GM12878 (cell line): ENCODE measurements at regions not wholly inside any gene's neighbourhood (a gene's known extent, or its start where the extent isn't known, plus 50 kb on each side); places are given as distances from the start of the nearest gene placed in this dataset.

Experiments used
- ATAC-seq: fragments of 200-7000 bp; cut with Tn5 transposase; 3 replicates; pipeline ENCODE4 v1.9.1; 2020; ENCODE audit warnings: mild to moderate bottlenecking, moderate library complexity
- BruUV-seq: library from RNA; stranded (reverse); fragments of 400-500 nt; replicated peaks from 2 replicates; lab custom pipeline; 2021; lab: Mats Ljungman, UMichigan
- CTCF ChIA-PET: fragments of 300-600 bp; sonication (Branson Sonifier 250); formaldehyde crosslinking; extraction: SDS; loops from one replicate; lab custom pipeline; 2021; ENCODE audit warnings: inconsistent platforms; lab: Yijun Ruan, JAX
- POLR2A ChIA-PET: fragments of 350-600 bp; formaldehyde crosslinking; extraction: SDS; loops from one replicate; lab custom pipeline; 2021; ENCODE audit warnings: inconsistent platforms; lab: Charles Lee
- RAD21 ChIA-PET: fragments of 300-600 bp; sonication (Branson Sonifier 250); formaldehyde crosslinking; loops from one replicate; lab custom pipeline; 2023; ENCODE audit warnings: antibody characterized with exemption; ENCODE audit not compliant: unreplicated experiment; lab: Charles Lee
- SMC1A ChIA-PET: fragments of 300-600 bp; sonication (Branson Sonifier 250); formaldehyde crosslinking; loops from one replicate; lab custom pipeline; 2023; ENCODE audit not compliant: unreplicated experiment, uncharacterized antibody; lab: Charles Lee
- DNase-seq: peaks from one replicate; pipeline ENCODE4 v3.0.0-alpha.2; 2011; ENCODE audit warnings: low read depth, low spot score
- FAIRE-seq: peaks from 3 replicates; lab custom pipeline; 2011; peaks lifted over from hg19 to GRCh38; lab: Jason Lieb, UNC
- H2AFZ ChIP-seq: 2 replicates; pipeline ENCODE4 v1.6.0; 2011; ENCODE audit warnings: low read depth, low read length, control low read depth; ENCODE audit not compliant: control insufficient read depth
- H3K27ac ChIP-seq: 2 replicates; pipeline ENCODE4 v1.5.1; 2011; ENCODE audit warnings: control low read depth; ENCODE audit not compliant: control insufficient read depth, insufficient read depth
- H3K27me3 ChIP-seq, 2 experiments: replicated peaks in 1 of 2; 2 replicates each; pipeline versions ENCODE4 v1.6.0 to v1.6.1; 2011; ENCODE audit warnings: low read length in 1 of 2; ENCODE audit not compliant: control insufficient read depth in 2 of 2, insufficient read depth in 2 of 2
- H3K36me3 ChIP-seq, 2 experiments: 2 replicates each; pipeline ENCODE4 v1.5.1; 2011; ENCODE audit warnings: low read length in 1 of 2; ENCODE audit not compliant: control insufficient read depth in 2 of 2, insufficient read depth in 2 of 2
- H3K4me1 ChIP-seq: 2 replicates; pipeline ENCODE4 v1.6.1; 2011; ENCODE audit warnings: mild to moderate bottlenecking, low read length, moderate library complexity, mixed read lengths; ENCODE audit not compliant: control insufficient read depth, insufficient read depth
- H3K4me2 ChIP-seq: 2 replicates; pipeline ENCODE4 v1.6.0; 2011; ENCODE audit warnings: control low read depth; ENCODE audit not compliant: control insufficient read depth, insufficient read depth
- H3K4me3 ChIP-seq: fragments of 200-600 bp; sonication (generic); 2 replicates; pipeline ENCODE4 v1.5.1; 2016
- H3K79me2 ChIP-seq: 2 replicates; pipeline ENCODE4 v1.6.0; 2011; ENCODE audit warnings: low read length; ENCODE audit not compliant: control insufficient read depth, insufficient read depth
- H3K9ac ChIP-seq: 2 replicates; pipeline ENCODE4 v1.8.0; 2011; ENCODE audit warnings: low read length, control low read depth, mixed read lengths; ENCODE audit not compliant: control insufficient read depth, insufficient read depth
- H3K9me3 ChIP-seq: replicated peaks from 3 replicates; pipeline ENCODE4 v1.5.1; 2011; ENCODE audit warnings: mild to moderate bottlenecking, low read length; ENCODE audit not compliant: control insufficient read depth, insufficient read depth
- H4K20me1 ChIP-seq: 2 replicates; pipeline ENCODE4 v1.6.0; 2011; ENCODE audit not compliant: control insufficient read depth, insufficient read depth
- BRCA1 ChIP-seq: IDR thresholded peaks from 2 replicates; pipeline ENCODE4 v1.6.1; 2011; ENCODE audit warnings: low read depth, low read length, improper control_type of control experiment
- CBFB ChIP-seq: IDR thresholded peaks from 2 replicates; pipeline ENCODE4 v1.6.1; 2016; ENCODE audit warnings: antibody characterized with exemption, low read depth
- E2F4 ChIP-seq: IDR thresholded peaks from 2 replicates; pipeline ENCODE4 v1.6.1; 2012; ENCODE audit warnings: low read depth, low read length, improper control_type of control experiment
- GATAD2B ChIP-seq: fragments of 450-650 bp; conservative IDR thresholded peaks from 2 replicates; pipeline ENCODE4 v1.6.1; 2017; ENCODE audit warnings: low read depth, mild to moderate bottlenecking, moderate library complexity
- JUNB ChIP-seq: IDR thresholded peaks from 2 replicates; pipeline ENCODE4 v1.6.1; 2016; ENCODE audit warnings: antibody characterized with exemption, mild to moderate bottlenecking
- MEF2B ChIP-seq: fragments of 450-650 bp; IDR thresholded peaks from 2 replicates; pipeline ENCODE4 v1.6.1; 2018; ENCODE audit warnings: mild to moderate bottlenecking, moderate library complexity; ENCODE audit not compliant: partially characterized antibody, poor library complexity, severe bottlenecking
- MYB ChIP-seq: fragments of 150-350 bp; IDR thresholded peaks from 2 replicates; pipeline ENCODE4 v1.6.1; 2014; ENCODE audit warnings: mild to moderate bottlenecking, low read depth, low read length, borderline replicate concordance
- NKRF ChIP-seq: fragments of 450-650 bp; conservative IDR thresholded peaks from 2 replicates; pipeline ENCODE4 v1.6.1; 2017; ENCODE audit warnings: mild to moderate bottlenecking, moderate library complexity
- PKNOX1 ChIP-seq: fragments of 450-650 bp; IDR thresholded peaks from 2 replicates; pipeline ENCODE4 v1.6.1; 2016; ENCODE audit warnings: mild to moderate bottlenecking
- SP1 ChIP-seq: IDR thresholded peaks from one replicate; pipeline ENCODE4 v1.6.1; 2011; ENCODE audit warnings: low read depth, low read length
- TCF12 ChIP-seq: IDR thresholded peaks from 2 replicates; pipeline ENCODE4 v1.6.1; 2011; ENCODE audit warnings: low read depth, mild to moderate bottlenecking, low read length
- ZBTB40 ChIP-seq: fragments of 450-650 bp; IDR thresholded peaks from 2 replicates; pipeline ENCODE4 v1.6.1; 2016; ENCODE audit warnings: mild to moderate bottlenecking, moderate library complexity, borderline replicate concordance
- ZNF207 ChIP-seq: fragments of 450-650 bp; IDR thresholded peaks from 2 replicates; pipeline ENCODE4 v1.6.1; 2014; ENCODE audit warnings: antibody characterized with exemption, mild to moderate bottlenecking, borderline replicate concordance
- WGBS: methylation state at CpG from one replicate; pipeline ENCODE4 v1.1.6; 2016; ENCODE audit warnings: low lambda C conversion rate; ENCODE audit not compliant: insufficient replicate concordance, insufficient coverage; ENCODE audit errors: missing lambda C conversion rate; 5-methylcytosine and 5-hydroxymethylcytosine counted together
- in situ Hi-C: fragments of 300-500 bp; cut with MboI; formaldehyde crosslinking; loops from 9 replicates; pipeline ENCODE4 v1.14.3; 2018; ENCODE audit warnings: mixed read lengths
- intact Hi-C: fragments of 100-400 bp; cut with micrococcal nuclease; formaldehyde crosslinking; loops from one replicate; pipeline ENCODE4 v1.14.2; 2022; ENCODE audit not compliant: unreplicated experiment
- TF ChIP-seq, protein P1 (sequence below): fragments of 450-650 bp; IDR thresholded peaks from 2 replicates; pipeline ENCODE4 v1.6.1; 2017; ENCODE audit warnings: mild to moderate bottlenecking

GRCh38 chr7:9189703-9190102 lies 756.3 kb downstream of the NXPH1 start (continued):
- TF ChIP-seq ZNF207 = no peak

GRCh38 chr7:9192969-9193368 lies 759.6 kb downstream of the NXPH1 start:
- Histone ChIP-seq H2AFZ (no peak overlapping the region), H3K27ac (no peak overlapping the region), H3K27me3 (no peaks in the 10 kb centered on the region), H3K4me3 (no peak overlapping the region), H3K4me2 (no peak overlapping the region), H3K9ac (no peak overlapping the region), H3K36me3 (no peaks in the 10 kb centered on the region), H3K4me1 (no peaks in the 10 kb centered on the region), H3K79me2 (no peaks in the 10 kb centered on the region), H3K9me3 (no peaks in the 10 kb centered on the region), H4K20me1 (no peaks in the 10 kb centered on the region)
- ChIA-PET RAD21 (no interaction called here), POLR2A (no interaction called here), SMC1A (no interaction called here), CTCF (no interaction called here)
- in situ Hi-C loops (no loop called here), intact Hi-C loops (no loop called here)
- BruUV-seq = no TSS peak
- 17% methylated on average over 2 of the region's 2 CpGs for WGBS
- no peak for FAIRE-seq
- DNase-seq = no peak
- no peak for ATAC-seq
- no peak for TF ChIP-seq BRCA1
- no peak for TF ChIP-seq ZBTB40
- TF ChIP-seq PKNOX1 = no peak
- TF ChIP-seq, protein P1, sequence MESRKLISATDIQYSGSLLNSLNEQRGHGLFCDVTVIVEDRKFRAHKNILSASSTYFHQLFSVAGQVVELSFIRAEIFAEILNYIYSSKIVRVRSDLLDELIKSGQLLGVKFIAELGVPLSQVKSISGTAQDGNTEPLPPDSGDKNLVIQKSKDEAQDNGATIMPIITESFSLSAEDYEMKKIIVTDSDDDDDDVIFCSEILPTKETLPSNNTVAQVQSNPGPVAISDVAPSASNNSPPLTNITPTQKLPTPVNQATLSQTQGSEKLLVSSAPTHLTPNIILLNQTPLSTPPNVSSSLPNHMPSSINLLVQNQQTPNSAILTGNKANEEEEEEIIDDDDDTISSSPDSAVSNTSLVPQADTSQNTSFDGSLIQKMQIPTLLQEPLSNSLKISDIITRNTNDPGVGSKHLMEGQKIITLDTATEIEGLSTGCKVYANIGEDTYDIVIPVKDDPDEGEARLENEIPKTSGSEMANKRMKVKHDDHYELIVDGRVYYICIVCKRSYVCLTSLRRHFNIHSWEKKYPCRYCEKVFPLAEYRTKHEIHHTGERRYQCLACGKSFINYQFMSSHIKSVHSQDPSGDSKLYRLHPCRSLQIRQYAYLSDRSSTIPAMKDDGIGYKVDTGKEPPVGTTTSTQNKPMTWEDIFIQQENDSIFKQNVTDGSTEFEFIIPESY = no peak
- no peak for TF ChIP-seq SP1
- no peak for TF ChIP-seq JUNB
- no peak for TF ChIP-seq MEF2B
- TF ChIP-seq GATAD2B = no peak
- TF ChIP-seq TCF12 = no peak
- no peak for TF ChIP-seq E2F4
- no peak for TF ChIP-seq CBFB
- no peak for TF ChIP-seq MYB
- no peak for TF ChIP-seq NKRF
